AG09309 (cell line): ENCODE measurements at regions not wholly inside any gene's neighbourhood (a gene's known extent, or its start where the extent isn't known, plus 50 kb on each side); places are given as distances from the start of the nearest gene placed in this dataset.

ENCODE experiments used
- DNase-seq: peaks from one replicate; pipeline ENCODE4 v3.0.0-alpha.2; 2010; ENCODE audit warnings: low read depth
- H3K4me3 ChIP-seq: 2 replicates; pipeline ENCODE4 v1.5.1; 2011; ENCODE audit warnings: mild to moderate bottlenecking, low read depth, low read length, moderate library complexity; ENCODE audit not compliant: control insufficient read depth
- CTCF ChIP-seq: IDR thresholded peaks from 2 replicates; pipeline ENCODE4 v1.5.1; 2011; ENCODE audit warnings: mild to moderate bottlenecking, low read depth, low read length, inconsistent platforms; ENCODE audit not compliant: insufficient read depth, control insufficient read depth; ENCODE audit errors: missing control alignments

- TF ChIP-seq CTCF: no peak
- no peak for DNase-seq
- H3K4me3 ChIP-seq: no peak overlapping the region
These were observed 224.7 kb upstream of the EGLN3 start for GRCh38 chr14:34175574-34175973.

- no peak for TF ChIP-seq CTCF
- H3K4me3 ChIP-seq: no peak overlapping the region
- no peak for DNase-seq
These were observed 224.1 kb upstream of the EGLN3 start for GRCh38 chr14:34174973-34175372.

GRCh38 chr14:34173916-34174315, 223.0 kb upstream of the EGLN3 start:
- no peak for TF ChIP-seq CTCF
- no peak overlapping the region for H3K4me3 ChIP-seq
- DNase-seq: no peak

DNA sequence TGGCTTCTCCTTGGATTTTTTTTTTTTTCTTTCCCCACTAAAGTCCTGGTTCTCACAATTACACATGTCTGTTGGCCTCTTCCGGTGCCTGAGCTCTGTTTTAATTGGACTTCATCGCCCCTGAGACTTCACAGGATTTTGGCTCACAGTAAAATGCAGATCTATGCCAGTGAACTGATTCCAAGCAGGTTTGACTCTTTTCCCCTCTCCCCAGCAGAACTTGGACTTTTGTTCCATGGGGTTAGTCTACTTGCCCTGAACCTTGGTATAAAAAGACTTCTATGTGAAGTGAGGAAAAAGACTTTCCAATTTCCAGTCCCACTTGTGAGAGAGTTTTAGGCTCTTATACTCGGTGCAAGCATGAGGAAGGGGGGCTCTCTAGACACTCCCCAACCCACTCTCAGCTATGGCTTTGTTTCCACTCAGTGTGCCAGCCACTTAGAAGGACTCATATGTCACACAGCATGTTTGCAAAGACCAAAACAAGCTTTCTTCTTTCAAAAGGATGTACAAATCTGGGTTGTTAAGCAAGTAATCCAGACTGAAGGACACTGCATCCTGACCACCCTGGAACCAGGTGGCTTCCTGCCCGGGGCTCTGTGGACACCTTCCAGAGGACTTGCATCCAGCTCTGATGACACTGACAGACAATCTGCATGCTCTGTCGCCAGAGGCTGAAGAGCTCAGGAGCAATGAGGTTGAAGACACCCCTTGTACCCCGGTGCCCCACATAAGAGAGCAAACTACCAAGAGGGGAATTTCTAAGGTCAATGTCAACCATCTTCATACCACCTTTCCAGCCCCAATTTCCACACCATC, 221.9 kb upstream of the EGLN3 start:
- no peak overlapping the region for H3K4me3 ChIP-seq
- DNase-seq: no peak
- TF ChIP-seq CTCF: no peak

GRCh38 chr14:34172173-34172451, 221.2 kb upstream of the EGLN3 start:
- DNase-seq: no peak
- TF ChIP-seq CTCF: no peak
- H3K4me3 ChIP-seq: no peak overlapping the region

- no peak overlapping the region for H3K4me3 ChIP-seq
- DNase-seq: no peak
- TF ChIP-seq CTCF: no peak
These were observed 220.7 kb upstream of the EGLN3 start for GRCh38 chr14:34171431-34172172.
